Kidney epithelial cell (primary cell): ENCODE measurements at regions not wholly inside any gene's neighbourhood (a gene's known extent, or its start where the extent isn't known, plus 50 kb on each side); places are given as distances from the start of the nearest gene placed in this dataset.

Source experiments
- DNase-seq: peaks from one replicate; pipeline ENCODE4 v3.0.0-alpha.2; 2010; ENCODE audit warnings: low read depth
- H3K27me3 ChIP-seq: 2 replicates; pipeline ENCODE4 v1.6.0; 2011; ENCODE audit warnings: low read length; ENCODE audit not compliant: control insufficient read depth, insufficient read depth
- H3K36me3 ChIP-seq: 2 replicates; pipeline ENCODE4 v1.5.1; 2011; ENCODE audit warnings: low read length; ENCODE audit not compliant: control insufficient read depth, insufficient read depth
- H3K4me3 ChIP-seq: 2 replicates; pipeline ENCODE4 v1.5.1; 2011; ENCODE audit warnings: low read depth, mild to moderate bottlenecking, control low read depth, low read length
- CTCF ChIP-seq: IDR thresholded peaks from 2 replicates; pipeline ENCODE4 v1.5.1; 2011; ENCODE audit warnings: mild to moderate bottlenecking, moderate library complexity, low read length, control low read depth, inconsistent platforms; ENCODE audit not compliant: insufficient read depth, poor library complexity, severe bottlenecking

GRCh38 chr9:696332-697323 lies 144.9 kb upstream of the DMRT1 start:
- DNase-seq = no peak

GRCh38 chr9:698276-698675 lies 143.2 kb upstream of the DMRT1 start:
- no peaks in the 10 kb centered on the region for H3K36me3 ChIP-seq
- no peak for TF ChIP-seq CTCF
- H3K4me3 ChIP-seq = no peak overlapping the region
- no peaks in the 10 kb centered on the region for H3K27me3 ChIP-seq
- DNase-seq = no peak

More at GRCh38 chr9:696332-697323, 144.9 kb upstream of the DMRT1 start:
- H3K4me3 ChIP-seq = no peak overlapping the region
- no peaks in the 10 kb centered on the region for H3K36me3 ChIP-seq
- peak; percentile 46 for TF ChIP-seq CTCF
- no peaks in the 10 kb centered on the region for H3K27me3 ChIP-seq

- Histone ChIP-seq H3K4me3 (no peak overlapping the region), H3K36me3 (no peaks in the 10 kb centered on the region), H3K27me3 (no peaks in the 10 kb centered on the region)
- no peak for DNase-seq
- no peak for TF ChIP-seq CTCF
Measured at GRCh38 chr9:698954-699353, 142.5 kb upstream of the DMRT1 start.

DNA sequence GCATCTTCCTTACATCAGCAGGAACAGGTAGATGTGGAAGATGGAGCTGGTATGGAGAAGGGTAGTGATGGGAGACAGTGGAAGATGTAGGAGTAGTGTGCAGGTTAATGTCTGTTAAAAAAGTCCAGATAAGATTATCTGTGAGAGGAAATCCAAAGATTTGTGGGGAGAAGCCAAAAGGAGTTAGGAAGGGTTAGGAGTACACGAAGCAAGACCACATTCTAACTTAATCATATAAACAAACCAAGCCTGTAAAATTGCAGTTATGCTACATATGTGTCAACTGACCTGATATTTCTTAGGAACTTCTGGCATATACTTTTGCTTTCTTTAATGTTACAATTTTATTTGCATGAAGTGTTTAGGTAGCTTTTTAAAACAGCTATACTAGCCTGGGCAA lies 142.1 kb upstream of the DMRT1 start:
- Histone ChIP-seq H3K27me3 (no peaks in the 10 kb centered on the region), H3K4me3 (no peak overlapping the region), H3K36me3 (no peaks in the 10 kb centered on the region)
- DNase-seq = no peak
- no peak for TF ChIP-seq CTCF

DNA sequence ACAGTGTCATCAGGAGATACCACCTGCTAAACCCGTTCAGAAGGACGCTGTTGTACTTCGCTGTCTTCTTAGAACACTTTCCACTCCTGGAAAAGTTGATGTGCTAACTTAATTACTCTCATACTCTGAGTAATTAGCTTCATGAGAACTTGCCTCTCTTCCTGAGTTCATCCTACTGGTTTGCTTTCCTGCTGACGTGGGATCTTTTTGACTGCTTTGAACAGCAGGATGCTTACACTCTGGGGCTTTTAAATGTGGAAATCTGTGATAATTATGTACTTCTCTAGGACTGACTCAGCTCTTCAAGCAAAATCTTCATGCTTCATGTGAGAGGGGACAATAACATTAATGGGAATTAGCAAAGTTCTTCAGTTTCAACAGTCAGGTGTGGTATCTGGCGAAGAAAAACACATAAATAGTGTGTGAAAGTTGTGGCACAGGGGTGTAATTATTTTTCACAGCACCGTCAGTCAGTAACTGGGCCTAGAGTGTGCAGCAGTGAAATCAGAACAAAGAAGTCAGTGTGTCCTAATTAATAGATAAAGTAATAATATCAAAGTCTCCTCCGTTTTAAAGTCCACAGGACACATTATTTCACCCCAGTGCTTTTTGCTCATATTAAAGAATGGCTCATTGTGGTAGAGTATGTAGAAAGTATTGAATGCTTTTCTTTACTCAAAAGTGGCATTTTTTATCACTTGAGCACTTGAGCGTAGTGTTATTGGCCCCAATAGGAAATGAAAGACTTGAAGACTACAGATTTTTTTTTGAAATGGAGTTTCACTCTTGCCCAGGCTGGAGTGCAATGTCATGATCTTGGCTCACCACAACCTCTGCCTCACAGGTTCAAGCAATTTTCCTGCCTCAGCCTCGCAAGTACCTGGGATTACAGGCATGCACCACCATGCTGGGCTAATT lies 140.9 kb upstream of the DMRT1 start:
- DNase-seq = no peak
- no peak overlapping the region for H3K4me3 ChIP-seq
- no peaks in the 10 kb centered on the region for H3K27me3 ChIP-seq
- no peak for TF ChIP-seq CTCF
- H3K36me3 ChIP-seq = no peaks in the 10 kb centered on the region
